ENCODE measurements at regions not wholly inside any gene's neighbourhood (a gene's known extent, or its start where the extent isn't known, plus 50 kb on each side); places are given as distances from the start of the nearest gene placed in this dataset.

- TF ChIP-seq CTCF (IDR thresholded peaks at IDR 0.05), result no peak
- no peak for TF ChIP-seq POLR2A (IDR thresholded peaks at IDR 0.05)
- no peak for TF ChIP-seq POLR2AphosphoS5 (IDR thresholded peaks at IDR 0.05)
These were observed 57.4 kb upstream of the MYCN start for GRCh38 chr2:15882761-15883497.
